Heart left ventricle (tissue), 16 donors: ENCODE measurements at regions not wholly inside any gene's neighbourhood (a gene's known extent, or its start where the extent isn't known, plus 50 kb on each side); places are given as distances from the start of the nearest gene placed in this dataset.

Experiments
- ATAC-seq, 4 donors: fragments of 200-7000 bp; cut with Tn5 transposase; one replicate each; pipeline ENCODE4 v1.9.1; 2020 to 2022; ENCODE audit warnings: moderate library complexity in 4 of 4, mild to moderate bottlenecking in 3 of 4, moderate number of reproducible peaks in 1 of 4
- DNase-seq, 5 donors: peaks; one replicate each; pipeline ENCODE4 v3.0.0-alpha.2; 2020
- H3K27ac ChIP-seq, 12 donors: fragments of 200-600 bp; sonication (generic) in 4 of 12; one replicate each; pipeline versions ENCODE4 v1.5.0 to v1.8.0; 2016 to 2022; ENCODE audit warnings: mild to moderate bottlenecking in 2 of 12
- H3K27me3 ChIP-seq, 9 donors: fragments of 200-600 bp; sonication (generic) in 2 of 9; one replicate each; pipeline versions ENCODE4 v1.5.1 to v1.8.0; 2016 to 2022; ENCODE audit warnings: mild to moderate bottlenecking in 3 of 9
- H3K36me3 ChIP-seq, 9 donors: fragments of 200-600 bp; sonication (generic) in 2 of 9; one replicate each; pipeline versions ENCODE4 v1.5.0 to v1.8.0; 2018 to 2022; ENCODE audit warnings: mild to moderate bottlenecking in 2 of 9
- H3K4me1 ChIP-seq, 12 donors: fragments of 200-600 bp; sonication (generic) in 4 of 12; one replicate each; pipeline versions ENCODE4 v1.5.0 to v1.8.0; 2016 to 2022; ENCODE audit warnings: mild to moderate bottlenecking in 3 of 12
- H3K4me3 ChIP-seq, 12 donors: fragments of 200-600 bp; sonication (generic) in 4 of 12; one replicate each; pipeline versions ENCODE4 v1.5.0 to v1.8.0; 2017 to 2022; ENCODE audit warnings: mild to moderate bottlenecking in 9 of 12, moderate library complexity in 4 of 12
- H3K9me3 ChIP-seq, 12 donors: fragments of 200-600 bp; sonication (generic) in 4 of 12; one replicate each; pipeline versions ENCODE4 v1.5.0 to v1.8.0; 2016 to 2022; ENCODE audit warnings: mild to moderate bottlenecking in 1 of 12
- POLR2A ChIP-seq, 2 donors: fragments of 450-650 bp; IDR thresholded peaks; one replicate each; pipeline ENCODE4 v1.6.1; 2017; ENCODE audit warnings: antibody characterized with exemption in 2 of 2, mild to moderate bottlenecking in 2 of 2, moderate library complexity in 2 of 2
- WGBS, 4 donors: extraction: QIAGEN DNeasy Blood & Tissue Kit in 2 of 4; methylation state at CpG; one replicate each; pipeline versions ENCODE4 v1.1.5 to v1.1.7; 2013 to 2018; 5-methylcytosine and 5-hydroxymethylcytosine counted together
- intact Hi-C, 10 donors: fragments of 100-400 bp; cut with DNase I; formaldehyde crosslinking; loops; one replicate each; pipeline versions ENCODE4 v1.11.1 to v1.14.2; 2022
- TF ChIP-seq, protein P1 (sequence below), 12 donors: fragments of 200-600 bp; sonication (generic) in 4 of 12; IDR thresholded peaks; one replicate each; pipeline versions ENCODE4 v1.5.0 to v1.8.0; 2018 to 2022; ENCODE audit warnings: antibody characterized with exemption in 12 of 12, mild to moderate bottlenecking in 5 of 12
- donor health status: ischemic (EF 13 %, LVEDD 7.1; RV severe dilation, severe dysfunction).
- donor health status: healthy with polysubstance abuse.
- donor health status: DM: no; HTN: yes; CAD: no.
- donor health status: DM: no; HTN: no; CAD: no.
- donor health status: ischemic (EF 25% LVEDD 6.9; RV normal size, moderate dysfunction).
- donor health status: ischemic (EF 25% LVEDD 5.7; RV mildly dilated, moderate dysfunction).
- donor health status: healthy.
- donor health status: DM: yes; HTN: yes; CAD: no.
- donor health status: ischemic (EF 35%, LVEDD 5.7; RV mildly dilated, moderate dysfunction).
- donor health status: nonischemic (EF 11% LVEDD 7.7; RV severe dilation, severe dysfunction).
- donor health status: DM: yes; HTN: yes; CAD: no.
- donor health status: PGD.
- donor health status: ischemic (EF 29% LVEDD 5.4; RV normal size, mild dysfunction).
- donor health status: nonischemic (EF 23%, LVEDD 6.1; RV moderate dilation, normal function).

- DNase-seq (no peak), ATAC-seq (no peak)
- intact Hi-C loops, result no loop called here
- Histone ChIP-seq H3K9me3 (no peaks in the 10 kb centered on the region), H3K27ac (no peak overlapping the region), H3K4me3 (no peak overlapping the region), H3K27me3 (peaks cover 0 to 3% (median 0%) of the 10 kb centered on the region in 9 donors), H3K4me1 (no peaks in the 10 kb centered on the region), H3K36me3 (no peaks in the 10 kb centered on the region)
- WGBS, 4 donors, result 47 to 57% (median 55%) methylated on average over 2 of the region's 2 CpGs
- TF ChIP-seq POLR2A (IDR thresholded peaks at IDR 0.05), result no peak
- TF ChIP-seq, protein P1, sequence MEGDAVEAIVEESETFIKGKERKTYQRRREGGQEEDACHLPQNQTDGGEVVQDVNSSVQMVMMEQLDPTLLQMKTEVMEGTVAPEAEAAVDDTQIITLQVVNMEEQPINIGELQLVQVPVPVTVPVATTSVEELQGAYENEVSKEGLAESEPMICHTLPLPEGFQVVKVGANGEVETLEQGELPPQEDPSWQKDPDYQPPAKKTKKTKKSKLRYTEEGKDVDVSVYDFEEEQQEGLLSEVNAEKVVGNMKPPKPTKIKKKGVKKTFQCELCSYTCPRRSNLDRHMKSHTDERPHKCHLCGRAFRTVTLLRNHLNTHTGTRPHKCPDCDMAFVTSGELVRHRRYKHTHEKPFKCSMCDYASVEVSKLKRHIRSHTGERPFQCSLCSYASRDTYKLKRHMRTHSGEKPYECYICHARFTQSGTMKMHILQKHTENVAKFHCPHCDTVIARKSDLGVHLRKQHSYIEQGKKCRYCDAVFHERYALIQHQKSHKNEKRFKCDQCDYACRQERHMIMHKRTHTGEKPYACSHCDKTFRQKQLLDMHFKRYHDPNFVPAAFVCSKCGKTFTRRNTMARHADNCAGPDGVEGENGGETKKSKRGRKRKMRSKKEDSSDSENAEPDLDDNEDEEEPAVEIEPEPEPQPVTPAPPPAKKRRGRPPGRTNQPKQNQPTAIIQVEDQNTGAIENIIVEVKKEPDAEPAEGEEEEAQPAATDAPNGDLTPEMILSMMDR (IDR thresholded peaks at IDR 0.05), result no peak
Measured at GRCh38 chr18:47469576-47469975, 218.1 kb upstream of the SKOR2 start.

DNA sequence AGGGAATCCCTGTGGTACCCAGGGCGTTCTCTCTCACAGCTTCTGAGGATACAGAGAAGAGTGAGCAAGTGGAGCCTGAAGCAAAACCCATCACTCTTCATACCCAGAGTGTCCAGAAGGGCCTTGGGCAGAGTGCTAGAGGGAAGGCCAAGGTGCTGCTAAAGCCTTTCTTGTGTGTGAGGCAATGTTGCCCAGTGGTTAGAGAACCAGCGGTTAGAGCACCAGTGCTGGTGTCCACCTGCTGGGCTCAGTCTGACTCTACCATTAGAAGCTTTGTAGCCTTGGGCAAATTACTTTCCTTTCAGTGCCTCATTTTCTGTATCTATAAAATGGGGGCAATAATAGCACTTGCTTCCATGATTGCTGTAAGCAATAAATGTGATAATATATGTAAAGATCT lies 210.5 kb upstream of the SKOR2 start:
- no peaks in the 10 kb centered on the region for H3K4me1 ChIP-seq
- ATAC-seq, result no peak
- no peak overlapping the region for H3K4me3 ChIP-seq
- no peak for DNase-seq
- no peaks in the 10 kb centered on the region for H3K36me3 ChIP-seq
- no peak overlapping the region for H3K27ac ChIP-seq
- peaks cover 0 to 2% (median 0%) of the 10 kb centered on the region in 9 donors for H3K27me3 ChIP-seq
- TF ChIP-seq, protein P1 (IDR thresholded peaks at IDR 0.05), result no peak
- no peak for TF ChIP-seq POLR2A (IDR thresholded peaks at IDR 0.05)
- intact Hi-C loops, result no loop called here
- WGBS, 4 donors, result 85 to 92% (median 86%) methylated on average over 2 of the region's 2 CpGs
- H3K9me3 ChIP-seq, result no peaks in the 10 kb centered on the region

DNA sequence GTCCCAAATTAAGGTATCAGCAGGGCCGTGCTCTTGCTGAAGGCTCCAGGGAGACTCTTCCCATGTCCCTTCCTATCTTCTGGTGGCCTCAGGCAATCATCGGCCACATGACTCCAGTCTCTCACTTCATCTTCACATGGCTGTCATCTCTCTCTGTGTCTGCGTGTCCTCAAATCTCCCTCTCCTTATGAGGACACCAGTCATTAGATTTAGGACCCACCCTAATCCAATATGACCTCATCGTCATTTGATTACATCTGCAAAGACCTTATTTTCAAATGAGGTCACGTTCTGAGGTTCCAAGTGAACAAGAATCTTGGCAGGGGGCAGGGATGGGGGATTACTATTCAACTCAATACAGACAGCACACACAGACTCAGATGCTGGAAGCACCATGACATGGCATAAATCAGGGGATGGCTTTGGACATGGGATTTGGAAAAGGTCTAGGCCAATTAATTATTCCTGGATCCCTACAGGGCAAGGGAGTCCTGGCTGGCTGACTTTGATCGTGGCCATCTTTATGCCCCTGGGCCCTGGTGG lies 210.0 kb upstream of the SKOR2 start:
- Histone ChIP-seq H3K4me3 (no peak overlapping the region), H3K27me3 (peaks cover 0 to 2% (median 0%) of the 10 kb centered on the region in 9 donors), H3K27ac (no peak overlapping the region), H3K9me3 (no peaks in the 10 kb centered on the region), H3K36me3 (no peaks in the 10 kb centered on the region), H3K4me1 (no peaks in the 10 kb centered on the region)
- intact Hi-C loops, result no loop called here
- ATAC-seq, result no peak
- DNase-seq, result no peak
- TF ChIP-seq, protein P1 (IDR thresholded peaks at IDR 0.05), result no peak
- no peak for TF ChIP-seq POLR2A (IDR thresholded peaks at IDR 0.05)
- WGBS, 4 donors, result 66 to 78% (median 71%) methylated on average over 6 of the region's 6 CpGs

DNA sequence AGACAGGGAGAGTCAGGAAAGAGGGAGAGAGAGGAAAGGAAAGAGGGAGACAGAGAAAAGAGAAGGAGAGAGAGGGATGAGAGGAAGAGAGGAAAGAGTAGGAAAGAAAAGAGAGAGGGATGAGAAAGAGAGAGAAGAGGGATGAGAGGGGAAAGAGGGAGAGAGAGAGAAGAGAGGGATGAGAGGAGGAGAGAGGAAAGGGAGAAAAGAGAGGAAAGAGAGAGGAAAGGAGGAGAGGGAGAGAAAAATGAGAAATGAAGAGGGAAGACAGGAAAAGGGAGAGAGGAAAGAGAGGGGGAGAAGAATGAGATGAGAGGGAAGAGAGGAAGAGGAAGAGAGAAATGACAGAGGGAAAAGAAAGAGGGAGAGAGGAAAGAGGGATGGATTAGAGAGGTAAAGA lies 207.0 kb upstream of the SKOR2 start:
- Histone ChIP-seq H3K4me1 (no peaks in the 10 kb centered on the region), H3K9me3 (no peaks in the 10 kb centered on the region), H3K27ac (no peak overlapping the region), H3K4me3 (no peak overlapping the region), H3K36me3 (no peaks in the 10 kb centered on the region), H3K27me3 (peaks cover 0 to 2% (median 0%) of the 10 kb centered on the region in 9 donors)
- TF ChIP-seq, protein P1 (IDR thresholded peaks at IDR 0.05), result no peak
- no peak for TF ChIP-seq POLR2A (IDR thresholded peaks at IDR 0.05)
- DNase-seq (no peak), ATAC-seq (no peak)
- intact Hi-C loops, result no loop called here
